Stimulated activated CD4-positive, alpha-beta T cell treated with anti-CD3 and anti-CD28 coated beads, Interleukin-1b, Interleukin-23, amount 100 ng/mL, for 24 hours (primary cell): ENCODE measurements at regions not wholly inside any gene's neighbourhood (a gene's known extent, or its start where the extent isn't known, plus 50 kb on each side); places are given as distances from the start of the nearest gene placed in this dataset.

Experiments used
- DNase-seq, 4 experiments: peaks; one replicate each; pipeline ENCODE4 v3.0.0-alpha.2; 2020; ENCODE audit warnings: low read depth in 4 of 4, low spot score in 1 of 4

DNA sequence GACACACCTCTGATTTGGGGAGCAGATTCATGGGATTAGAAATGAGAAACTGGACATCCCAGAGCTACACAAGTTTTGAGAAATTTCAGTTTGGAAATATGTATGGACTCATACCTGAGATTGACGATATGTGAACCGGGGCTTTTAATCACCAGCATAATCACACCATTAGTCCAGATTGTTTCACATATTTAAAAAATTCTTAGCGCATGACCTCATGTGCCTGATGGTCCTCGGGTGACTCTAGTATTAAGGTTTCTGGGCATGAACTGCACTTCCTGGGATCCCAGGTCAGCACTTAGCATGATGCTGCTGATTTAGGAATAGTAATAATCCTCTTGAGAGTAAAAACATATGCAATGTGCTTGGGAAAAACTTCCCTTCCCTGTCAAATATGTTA, 91.9 kb upstream of the BCOR start:
- no peak for DNase-seq

DNA sequence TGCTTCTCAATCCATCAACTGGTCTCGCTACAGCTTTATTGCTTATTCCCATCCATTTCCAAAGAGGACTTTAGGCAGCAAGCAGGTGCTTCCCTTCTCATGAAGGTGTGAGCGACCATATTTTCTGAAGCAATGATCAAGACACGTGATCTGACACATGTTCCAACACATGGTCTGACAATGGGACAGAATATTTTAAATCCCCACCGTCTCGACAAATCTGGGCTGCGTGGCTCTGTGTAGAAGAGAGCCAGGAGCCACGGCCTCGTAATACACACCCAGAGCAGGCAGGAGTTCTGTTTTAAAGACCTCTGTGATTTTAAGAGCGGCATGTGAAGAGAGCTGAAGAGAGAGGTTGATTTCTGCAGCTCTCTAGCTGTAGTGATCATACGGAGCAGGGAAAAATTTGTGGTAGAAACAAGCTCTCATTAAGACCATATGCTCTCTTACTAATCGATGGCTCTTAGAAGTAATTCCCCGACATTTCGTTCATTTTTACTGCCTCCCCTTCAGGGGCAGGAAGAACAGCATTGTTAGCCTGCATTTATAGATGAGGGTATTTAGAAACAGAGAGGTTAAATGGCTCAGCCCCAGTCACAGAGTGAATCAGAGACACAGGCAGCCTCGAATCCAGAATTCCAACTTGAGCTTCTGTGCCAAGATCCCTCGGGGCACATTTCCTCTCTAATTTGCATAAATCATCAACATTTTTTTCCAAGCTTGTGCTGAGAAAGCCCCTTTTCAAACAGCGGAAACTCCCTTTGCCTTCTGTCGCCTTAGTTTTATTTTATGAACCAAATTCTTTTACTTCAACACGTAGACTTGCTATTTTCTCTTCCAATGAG, 91.0 kb upstream of the BCOR start:
- no peak for DNase-seq

DNA sequence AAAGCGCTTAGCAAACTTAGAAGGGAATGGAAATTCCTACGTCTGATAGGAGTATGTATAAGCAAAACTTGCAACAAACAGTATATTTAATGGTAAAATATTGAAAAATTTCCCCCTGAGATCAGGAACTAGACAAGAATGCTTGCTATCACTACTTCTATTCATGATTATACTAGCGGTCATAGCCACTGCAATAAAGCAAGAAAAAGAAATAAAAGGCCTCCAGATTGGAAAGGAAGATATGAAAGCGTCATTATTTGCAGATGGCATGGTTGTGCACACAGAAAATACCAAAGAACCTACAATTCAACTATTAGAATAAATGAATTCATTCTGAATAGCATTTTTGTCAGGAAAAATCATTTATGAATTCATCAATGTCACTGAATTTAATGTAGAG, 87.2 kb upstream of the BCOR start:
- no peak for DNase-seq

DNA sequence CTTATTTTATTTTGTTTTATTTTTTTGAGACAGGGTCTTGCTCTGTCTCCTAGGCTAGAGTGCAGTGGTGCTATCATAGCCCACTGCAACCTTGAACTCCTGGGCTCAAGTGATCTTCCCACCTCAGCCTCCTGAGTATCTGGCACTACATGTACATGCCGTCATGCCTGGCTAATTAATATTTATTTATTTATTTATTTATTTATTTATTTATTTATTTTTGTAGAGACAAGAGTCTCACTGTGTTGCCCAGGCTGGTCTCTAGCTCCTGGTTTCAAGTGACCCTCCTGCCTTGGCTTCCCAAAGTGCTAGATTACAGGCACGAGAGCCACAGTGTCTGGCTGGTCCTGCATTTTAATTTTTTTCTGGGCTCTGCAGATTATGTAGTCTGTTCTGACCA, 84.9 kb upstream of the BCOR start:
- no peak for DNase-seq

- no peak for DNase-seq
These were observed 84.3 kb upstream of the BCOR start for GRCh38 chrX:40182095-40182494.

- no peak for DNase-seq
These were observed 81.5 kb upstream of the BCOR start for GRCh38 chrX:40179283-40179682.

DNA sequence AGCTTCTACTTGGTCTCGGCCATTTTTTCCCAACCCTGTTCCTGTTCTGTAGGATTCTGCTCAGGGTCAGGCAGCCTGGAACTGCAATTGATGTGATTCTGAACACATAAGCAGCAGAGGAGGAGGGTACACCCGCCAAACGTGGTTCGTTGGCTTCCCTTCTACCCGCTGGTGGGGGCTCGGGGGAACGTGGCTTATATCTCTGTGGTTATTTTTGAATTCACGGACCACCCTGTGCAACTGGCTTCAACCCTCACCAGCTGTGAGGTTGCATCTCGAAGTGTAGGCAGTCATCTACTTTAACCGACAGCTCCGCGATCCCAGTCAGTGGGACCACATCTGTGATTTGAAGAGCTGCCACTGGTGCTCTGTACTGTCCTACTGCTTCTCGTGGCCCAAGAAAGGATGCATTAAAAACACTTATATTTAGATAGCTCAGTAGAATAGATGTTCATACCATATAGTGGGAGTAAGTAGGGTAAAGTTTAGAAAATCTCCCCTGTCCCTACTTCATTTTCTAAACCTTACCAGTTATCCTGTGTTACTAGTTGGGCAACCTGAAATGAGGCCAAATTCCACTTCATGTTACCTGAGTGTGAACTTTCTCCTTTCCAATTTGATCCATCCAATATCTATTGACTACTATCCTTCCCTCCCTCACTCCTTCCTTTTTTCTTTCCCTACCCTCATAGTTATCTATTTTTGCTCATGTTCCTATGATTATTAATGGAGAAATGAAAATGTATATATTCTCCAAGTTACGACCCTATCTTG, 80.4 kb upstream of the BCOR start:
- DNase-seq, result no peak

DNA sequence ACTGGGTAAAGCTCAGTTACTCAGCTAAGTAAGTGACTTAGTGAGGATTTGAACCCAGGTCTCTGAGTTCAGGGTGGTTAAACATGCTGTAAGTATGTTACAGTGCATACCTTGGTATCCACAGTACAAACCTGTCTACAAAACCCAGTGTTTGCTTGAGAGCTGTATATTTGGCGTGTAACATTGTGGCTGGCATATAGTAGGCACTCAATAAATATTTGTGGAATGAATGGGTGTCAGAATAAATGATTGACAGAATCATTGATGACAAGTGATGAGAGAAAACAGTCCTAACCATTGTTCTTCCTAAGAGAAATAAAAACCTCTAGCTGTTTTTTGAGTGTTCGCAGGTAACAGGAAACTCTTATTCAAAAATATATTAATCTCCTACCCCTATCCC, 79.7 kb upstream of the BCOR start:
- no peak for DNase-seq

DNA sequence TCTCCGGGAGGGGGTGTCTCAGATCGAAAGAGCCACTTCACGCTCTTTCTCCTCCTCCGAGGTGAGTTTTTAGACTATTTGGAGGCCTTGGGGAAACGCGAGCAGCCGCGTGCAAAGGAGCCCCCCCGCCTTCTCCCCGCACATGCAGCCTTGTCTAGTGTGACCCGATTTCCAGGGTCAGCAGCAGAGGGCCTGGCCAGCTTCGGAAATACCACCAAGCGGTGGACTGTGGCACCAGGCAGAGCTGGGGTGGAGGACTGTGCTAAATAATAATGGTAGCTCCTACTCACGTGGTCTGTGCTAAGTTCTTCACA, 79.3 kb upstream of the BCOR start:
- DNase-seq, result no peak

DNA sequence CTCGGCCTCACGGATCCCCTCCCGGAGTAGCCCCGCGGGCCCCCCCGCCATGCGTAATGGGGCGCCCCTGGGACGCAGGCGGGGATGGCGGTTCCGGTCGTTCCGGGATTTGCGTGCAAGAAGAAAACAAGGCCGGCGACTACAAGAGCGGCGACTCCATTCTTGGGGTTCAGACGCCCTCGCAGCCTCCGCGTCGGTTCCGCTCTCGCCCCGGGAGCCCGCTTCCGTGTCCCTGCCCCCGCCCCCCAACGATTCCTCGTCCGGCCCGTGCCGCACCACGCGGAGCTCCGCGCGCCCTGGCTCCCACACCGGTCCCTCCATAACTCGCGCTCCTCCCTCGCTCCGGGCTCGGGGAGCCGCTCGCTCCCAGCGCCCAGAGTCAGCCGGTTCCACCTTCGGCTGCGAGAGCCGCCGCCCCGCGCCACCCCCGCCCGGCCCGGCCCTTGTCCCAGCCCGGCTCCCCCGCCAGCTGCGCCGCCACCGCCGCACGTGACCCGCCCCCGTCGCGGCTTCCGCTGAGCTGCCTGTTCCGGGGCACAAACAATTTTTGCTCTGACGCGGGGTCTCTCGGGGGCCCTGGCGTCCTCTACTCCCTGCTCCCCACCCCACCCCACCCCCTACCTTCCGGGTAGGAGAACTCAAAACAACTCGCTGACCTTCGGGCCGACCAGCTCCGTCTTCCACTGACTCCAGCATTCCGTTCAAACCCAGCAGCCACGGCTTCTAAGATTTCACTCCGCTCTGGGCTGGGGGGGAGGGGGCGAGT, 78.8 kb upstream of the BCOR start:
- DNase-seq, result peak in 2 of 4 experiments; percentile 59 to 68

- peak in 3 of 4 experiments; percentile 44 to 67 (median 57) for DNase-seq
These were observed 78.0 kb upstream of the BCOR start for GRCh38 chrX:40175511-40176350.

DNA sequence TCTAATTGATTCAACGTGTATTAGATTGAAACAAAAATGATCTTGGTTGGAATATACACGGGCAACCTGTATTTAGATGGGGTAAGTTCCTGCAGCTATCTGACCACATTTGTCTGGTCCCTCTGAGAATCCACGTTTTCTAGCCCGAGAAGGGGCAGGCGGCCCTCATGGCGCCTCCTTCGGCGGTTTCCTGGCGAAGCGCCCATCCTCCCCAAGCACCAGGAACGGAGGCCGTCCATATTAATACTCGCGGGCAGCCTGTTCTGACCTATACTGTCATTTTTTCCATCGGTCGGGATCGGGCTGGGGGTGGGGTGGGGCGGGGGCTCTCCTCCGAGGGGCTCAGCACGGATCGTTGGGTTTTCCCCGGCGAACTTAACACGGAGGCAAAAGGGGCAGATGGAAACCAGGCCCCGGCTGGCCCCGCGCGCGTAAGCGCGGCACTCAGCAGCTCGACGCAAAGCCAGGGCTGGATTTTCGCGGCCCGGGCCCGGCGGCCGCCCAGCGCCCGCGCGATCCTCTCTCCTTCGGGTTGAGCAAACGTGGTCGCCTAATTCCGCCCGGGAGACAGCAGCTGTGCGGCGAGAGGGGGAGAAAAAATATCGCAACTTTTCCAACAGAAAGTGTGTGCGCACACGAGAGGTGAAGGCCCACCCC, 77.2 kb upstream of the BCOR start:
- DNase-seq, result peak in 1 of 4 experiments; percentile 48

- DNase-seq, result peak in 2 of 4 experiments; percentile 36 to 60
These were observed 76.5 kb upstream of the BCOR start for GRCh38 chrX:40174001-40174853.

DNA sequence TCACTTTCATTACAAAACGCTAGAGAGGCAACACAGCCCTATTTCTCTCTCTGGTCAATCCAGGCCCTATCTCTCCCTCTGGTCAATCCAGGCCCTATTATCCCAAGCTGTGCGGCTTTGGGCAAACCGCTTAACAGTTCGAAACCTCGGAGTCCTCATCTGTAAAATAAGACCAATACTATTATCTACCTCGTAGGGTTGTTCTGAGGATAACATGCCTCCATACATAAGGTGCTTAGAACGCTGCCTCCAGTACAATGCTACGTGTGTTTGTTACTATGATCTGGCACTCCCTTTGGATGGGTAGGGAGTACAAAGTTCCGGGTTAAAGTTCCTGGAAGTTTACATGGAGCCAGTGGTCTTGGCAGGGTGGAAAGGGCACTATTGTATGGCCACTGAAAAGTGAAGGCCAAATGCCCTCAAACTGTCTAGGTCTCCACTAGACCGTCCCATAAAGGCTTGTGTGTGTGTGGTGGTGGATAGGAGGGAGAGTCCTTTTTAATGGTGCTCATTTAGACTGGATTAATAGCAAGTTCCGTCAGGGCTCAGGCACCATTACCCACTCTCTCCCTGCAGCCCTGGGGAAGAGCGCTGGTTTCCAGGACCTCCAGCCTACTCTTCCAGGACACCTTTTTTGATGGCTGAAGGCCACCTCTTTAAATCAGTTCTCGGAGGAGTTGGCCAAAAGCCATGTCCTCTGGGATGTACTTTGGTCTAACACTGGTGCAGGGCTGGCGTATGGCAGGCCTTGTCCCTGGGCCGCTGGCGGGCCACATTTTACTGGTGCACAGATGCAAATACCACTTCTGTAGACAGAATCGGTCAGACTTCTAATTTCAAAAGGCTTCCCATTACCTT, 75.6 kb upstream of the BCOR start:
- no peak for DNase-seq

GRCh38 chrX:40172401-40173142, 74.8 kb upstream of the BCOR start:
- no peak for DNase-seq

DNA sequence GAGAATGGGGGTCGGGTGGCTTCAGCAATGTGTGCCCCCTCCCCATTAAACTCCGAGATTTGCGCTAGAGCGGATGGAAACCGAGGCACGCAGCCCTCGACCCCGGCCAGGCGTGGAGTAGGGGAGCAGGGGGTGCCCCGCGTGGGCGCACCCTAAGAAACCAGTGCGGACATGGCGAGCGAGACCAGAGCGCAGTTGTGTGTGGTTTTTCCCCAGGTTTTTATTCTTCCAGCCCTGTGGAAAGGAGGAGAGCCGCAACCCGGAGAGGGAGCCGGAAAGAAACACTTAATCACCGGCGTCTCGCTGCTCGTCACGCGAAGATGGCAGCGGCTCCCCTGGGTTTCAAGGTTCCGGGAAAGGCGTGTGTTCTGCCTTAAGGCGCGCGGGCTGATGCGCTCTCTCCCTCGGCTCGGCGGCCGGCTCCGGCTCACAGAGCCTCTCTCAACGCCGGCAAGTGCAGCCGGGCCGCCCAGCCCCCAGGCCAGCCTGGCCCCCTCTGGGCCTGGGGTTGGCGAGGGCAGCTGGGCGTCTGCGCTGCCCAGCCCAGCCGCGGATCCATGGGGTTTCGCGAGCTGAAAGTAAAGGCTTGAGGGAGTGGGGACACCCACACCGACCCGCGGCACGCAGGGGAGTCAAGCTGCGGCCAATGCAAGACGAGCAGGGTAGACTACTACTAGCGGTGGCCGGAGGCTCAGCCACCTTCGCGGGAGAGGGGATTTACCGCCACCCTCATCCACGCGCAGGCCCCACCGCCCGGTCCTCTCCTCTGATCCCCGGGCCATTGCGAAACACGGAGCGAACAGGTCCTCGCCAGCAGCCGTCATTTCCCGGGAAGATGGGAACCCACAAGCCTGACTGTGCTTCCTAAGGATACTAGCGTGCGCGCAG, 74.0 kb upstream of the BCOR start:
- no peak for DNase-seq
